Gastrocnemius medialis (tissue), 4 donors: ENCODE measurements at regions not wholly inside any gene's neighbourhood (a gene's known extent, or its start where the extent isn't known, plus 50 kb on each side); places are given as distances from the start of the nearest gene placed in this dataset.

Experiments
- ATAC-seq, 2 donors: fragments of 150-250 bp; one replicate each; pipeline ENCODE4 v1.9.1; 2016
- DNase-seq, 2 donors: peaks; one replicate each; pipeline ENCODE4 v3.0.0-alpha.2; 2019
- H3K27ac ChIP-seq, 4 donors: fragments of 200-600 bp; sonication (generic); 1 replicate in 1 of 4; 2 replicates in 3 of 4; pipeline ENCODE4 v1.5.1; 2016 to 2018; ENCODE audit warnings: mild to moderate bottlenecking in 2 of 4, moderate library complexity in 1 of 4
- H3K27me3 ChIP-seq, 3 donors: fragments of 200-600 bp; sonication (generic) in 2 of 3; 1 replicate in 1 of 3; 2 replicates in 2 of 3; pipeline versions ENCODE4 v1.5.1 to v1.6.0; 2016 to 2019; ENCODE audit warnings: mild to moderate bottlenecking in 1 of 3, moderate library complexity in 1 of 3
- H3K36me3 ChIP-seq, 2 donors: fragments of 200-600 bp; sonication (generic) in 1 of 2; one replicate each; pipeline ENCODE4 v1.5.1; 2017 to 2018
- H3K4me1 ChIP-seq, 2 donors: fragments of 200-600 bp; sonication (generic) in 1 of 2; one replicate each; pipeline ENCODE4 v1.5.1; 2016 to 2017; ENCODE audit warnings: mild to moderate bottlenecking in 2 of 2
- H3K4me3 ChIP-seq, 4 donors: fragments of 200-600 bp; sonication (generic) in 3 of 4; 1 replicate in 1 of 4; 2 replicates in 3 of 4; pipeline ENCODE4 v1.5.1; 2016 to 2019; ENCODE audit warnings: mild to moderate bottlenecking in 2 of 4
- H3K9me3 ChIP-seq, 3 donors: fragments of 200-600 bp; sonication (generic) in 2 of 3; 1 replicate in 1 of 3; 2 replicates in 2 of 3; pipeline ENCODE4 v1.5.1; 2016 to 2019
- POLR2A ChIP-seq, 2 donors: fragments of 450-650 bp; IDR thresholded peaks; one replicate each; pipeline ENCODE4 v1.6.1; 2017; ENCODE audit warnings: antibody characterized with exemption in 2 of 2, mild to moderate bottlenecking in 2 of 2, moderate library complexity in 2 of 2
- in situ Hi-C, 4 donors: fragments of 200-750 bp; cut with MboI; loops; one replicate each; pipeline versions ENCODE4 v1.15.0 to v1.8.0; 2017; ENCODE audit warnings: low sequenced_read_pairs in 4 of 4
- intact Hi-C: fragments of 100-400 bp; cut with DNase I; formaldehyde crosslinking; loops from one replicate; pipeline ENCODE4 v1.15.1; 2023; ENCODE audit warnings: low total_unique reads
- TF ChIP-seq, protein P1 (sequence below), 5 experiments: fragments of 450-650 bp in 3 of 5; fragments of 200-600 bp in 2 of 5; sonication (generic) in 2 of 5; IDR thresholded peaks in 4 of 5; conservative IDR thresholded peaks in 1 of 5; 1 replicate in 4 of 5; 2 replicates in 1 of 5; pipeline ENCODE4 v1.5.1; 2016 to 2019; ENCODE audit warnings: antibody characterized with exemption in 5 of 5, mild to moderate bottlenecking in 3 of 5, moderate library complexity in 3 of 5

DNA sequence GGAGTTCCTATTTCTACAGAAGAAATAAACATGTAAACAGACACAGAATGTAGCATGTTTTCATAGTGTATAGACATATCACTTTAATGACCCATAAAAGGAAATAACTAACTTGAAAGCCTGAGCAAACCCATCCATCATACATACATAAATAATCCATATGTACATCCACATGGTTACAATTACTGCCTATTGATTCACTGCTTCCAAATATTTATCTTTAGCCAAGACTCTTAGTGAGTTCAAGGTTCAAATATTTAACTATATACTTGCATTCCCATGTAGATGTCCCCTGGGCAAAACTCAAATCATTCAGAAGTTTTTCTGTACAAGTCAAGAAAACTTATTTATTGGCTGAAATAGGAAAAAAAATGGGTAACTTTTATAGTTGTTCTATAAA, 95.4 kb downstream of the CCER1 start:
- H3K4me3 ChIP-seq, result no peak overlapping the region
- intact Hi-C loops (loop anchor here (10.0 kb wide), 1 partner anchor 1315 kb away; no protein-coding TSS in a partner anchor), in situ Hi-C loops (no loop called here)
- TF ChIP-seq, protein P1, sequence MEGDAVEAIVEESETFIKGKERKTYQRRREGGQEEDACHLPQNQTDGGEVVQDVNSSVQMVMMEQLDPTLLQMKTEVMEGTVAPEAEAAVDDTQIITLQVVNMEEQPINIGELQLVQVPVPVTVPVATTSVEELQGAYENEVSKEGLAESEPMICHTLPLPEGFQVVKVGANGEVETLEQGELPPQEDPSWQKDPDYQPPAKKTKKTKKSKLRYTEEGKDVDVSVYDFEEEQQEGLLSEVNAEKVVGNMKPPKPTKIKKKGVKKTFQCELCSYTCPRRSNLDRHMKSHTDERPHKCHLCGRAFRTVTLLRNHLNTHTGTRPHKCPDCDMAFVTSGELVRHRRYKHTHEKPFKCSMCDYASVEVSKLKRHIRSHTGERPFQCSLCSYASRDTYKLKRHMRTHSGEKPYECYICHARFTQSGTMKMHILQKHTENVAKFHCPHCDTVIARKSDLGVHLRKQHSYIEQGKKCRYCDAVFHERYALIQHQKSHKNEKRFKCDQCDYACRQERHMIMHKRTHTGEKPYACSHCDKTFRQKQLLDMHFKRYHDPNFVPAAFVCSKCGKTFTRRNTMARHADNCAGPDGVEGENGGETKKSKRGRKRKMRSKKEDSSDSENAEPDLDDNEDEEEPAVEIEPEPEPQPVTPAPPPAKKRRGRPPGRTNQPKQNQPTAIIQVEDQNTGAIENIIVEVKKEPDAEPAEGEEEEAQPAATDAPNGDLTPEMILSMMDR (IDR thresholded peaks at IDR 0.05 in 4 of 5, conservative IDR thresholded peaks at IDR 0.05 in 1 of 5), result no peak
- no peak for TF ChIP-seq POLR2A (IDR thresholded peaks at IDR 0.05)
- no peaks in the 10 kb centered on the region for H3K4me1 ChIP-seq
- no peaks in the 10 kb centered on the region for H3K27me3 ChIP-seq
- no peak overlapping the region for H3K27ac ChIP-seq
- DNase-seq (no peak), ATAC-seq (no peak)
- H3K36me3 ChIP-seq, result no peaks in the 10 kb centered on the region
- no peaks in the 10 kb centered on the region for H3K9me3 ChIP-seq

DNA sequence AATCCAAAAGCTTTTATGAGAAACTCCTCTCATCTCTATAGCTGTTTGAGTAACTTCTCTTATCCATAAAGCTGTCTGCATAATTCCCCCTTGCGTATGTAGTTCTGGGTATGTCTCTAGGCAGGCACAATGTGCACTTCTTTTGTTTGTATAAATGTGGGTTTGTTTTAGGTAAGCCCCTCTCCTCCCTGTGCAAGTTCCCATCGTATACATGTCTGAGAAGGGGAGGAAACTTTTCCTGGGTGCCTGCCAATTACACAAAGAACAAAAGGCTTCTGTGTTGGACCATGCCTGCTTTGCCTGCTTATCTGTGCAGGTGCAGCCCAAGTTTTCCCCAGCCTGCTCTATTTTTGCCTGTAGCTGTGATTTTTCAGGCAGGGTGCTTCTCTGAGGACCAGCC, 96.7 kb downstream of the CCER1 start:
- Histone ChIP-seq H3K36me3 (no peaks in the 10 kb centered on the region), H3K4me1 (no peaks in the 10 kb centered on the region), H3K27me3 (no peaks in the 10 kb centered on the region), H3K27ac (no peak overlapping the region), H3K9me3 (no peaks in the 10 kb centered on the region), H3K4me3 (no peak overlapping the region)
- intact Hi-C loops, result loop anchor here (10.0 kb wide), 1 partner anchor 1313 kb away; no protein-coding TSS in a partner anchor
- DNase-seq (no peak), ATAC-seq (no peak)
- no peak for TF ChIP-seq POLR2A (IDR thresholded peaks at IDR 0.05)
- TF ChIP-seq, protein P1 (IDR thresholded peaks at IDR 0.05 in 4 of 5, conservative IDR thresholded peaks at IDR 0.05 in 1 of 5), result no peak
- in situ Hi-C loops, result no loop called here

DNA sequence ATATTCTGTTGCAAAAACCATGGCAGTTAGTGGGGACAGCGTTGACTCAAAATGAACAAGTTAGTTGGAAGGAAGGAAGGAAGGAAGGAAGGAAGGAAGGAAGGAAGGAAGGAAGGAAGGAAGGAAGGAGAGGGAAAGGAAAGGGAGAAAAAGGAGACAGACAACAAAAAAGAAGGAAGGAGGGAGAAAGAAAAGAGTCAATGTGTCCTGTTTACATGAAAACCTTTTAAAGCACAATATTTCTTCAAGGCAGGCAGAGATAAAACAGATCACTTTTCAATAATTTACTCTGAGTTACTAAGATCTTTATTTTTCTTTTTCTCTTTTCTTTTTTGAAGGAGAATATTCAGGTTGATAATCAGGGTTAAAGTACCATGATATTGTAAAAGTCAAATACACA, 99.4 kb downstream of the CCER1 start:
- in situ Hi-C loops, result no loop called here
- no peak for TF ChIP-seq POLR2A (IDR thresholded peaks at IDR 0.05)
- TF ChIP-seq, protein P1 (IDR thresholded peaks at IDR 0.05 in 4 of 5, conservative IDR thresholded peaks at IDR 0.05 in 1 of 5), result no peak
- no peaks in the 10 kb centered on the region for H3K9me3 ChIP-seq
- H3K27ac ChIP-seq, result no peak overlapping the region
- ATAC-seq (no peak), DNase-seq (no peak)
- H3K27me3 ChIP-seq, result no peaks in the 10 kb centered on the region
- intact Hi-C loops, result loop anchor here (10.0 kb wide), 1 partner anchor 1311 kb away; no protein-coding TSS in a partner anchor
- H3K36me3 ChIP-seq, result no peaks in the 10 kb centered on the region
- no peak overlapping the region for H3K4me3 ChIP-seq
- no peaks in the 10 kb centered on the region for H3K4me1 ChIP-seq

DNA sequence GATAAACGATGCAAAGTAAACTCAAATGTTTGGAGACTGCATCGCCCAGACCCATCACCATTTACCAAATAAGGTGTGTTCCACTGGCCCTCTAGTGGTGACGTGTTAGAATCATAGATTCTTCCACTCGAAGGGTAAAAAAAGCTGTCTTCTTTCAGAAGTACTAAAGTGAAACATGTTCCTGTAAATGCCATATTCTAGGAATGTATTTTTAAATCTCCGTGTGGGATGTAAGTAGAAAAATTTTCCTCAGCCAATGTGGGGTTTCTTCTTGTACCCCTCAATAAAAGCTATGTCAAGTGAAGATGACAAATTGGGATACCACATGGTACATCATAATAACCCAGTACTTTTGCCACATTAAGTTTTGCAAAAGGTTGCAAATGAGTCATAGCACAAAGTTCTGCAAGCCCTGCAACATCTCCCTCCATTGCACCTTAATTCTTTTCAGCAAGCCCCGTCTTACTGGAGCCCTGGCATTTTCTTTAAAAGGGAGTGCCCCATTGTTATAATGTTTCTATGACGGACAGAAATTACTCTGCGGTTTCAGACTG, 100.8 kb downstream of the CCER1 start:
- ATAC-seq (no peak), DNase-seq (no peak)
- no peaks in the 10 kb centered on the region for H3K4me1 ChIP-seq
- H3K27ac ChIP-seq, result no peak overlapping the region
- intact Hi-C loops (loop anchor here (10.0 kb wide), 1 partner anchor 1309 kb away; no protein-coding TSS in a partner anchor), in situ Hi-C loops (no loop called here)
- no peak overlapping the region for H3K4me3 ChIP-seq
- TF ChIP-seq, protein P1 (IDR thresholded peaks at IDR 0.05 in 4 of 5, conservative IDR thresholded peaks at IDR 0.05 in 1 of 5), result peak in 3 of 5 experiments; percentile 23 to 40 (median 39)
- TF ChIP-seq POLR2A (IDR thresholded peaks at IDR 0.05), result no peak
- no peaks in the 10 kb centered on the region for H3K36me3 ChIP-seq
- no peaks in the 10 kb centered on the region for H3K27me3 ChIP-seq
- no peaks in the 10 kb centered on the region for H3K9me3 ChIP-seq
